Parathyroid adenoma (tissue), 2 donors: ENCODE measurements at regions not wholly inside any gene's neighbourhood (a gene's known extent, or its start where the extent isn't known, plus 50 kb on each side); places are given as distances from the start of the nearest gene placed in this dataset.

ENCODE experiments used
- H2AFZ ChIP-seq: fragments of 300-600 bp; sonication (generic); one replicate; pipeline ENCODE4 v1.7.0; 2017; ENCODE audit warnings: antibody characterized with exemption, mild to moderate bottlenecking
- H3K27ac ChIP-seq: fragments of 300-600 bp; sonication (generic); one replicate; pipeline ENCODE4 v1.7.0; 2017
- H3K27me3 ChIP-seq: fragments of 300-600 bp; sonication (generic); one replicate; pipeline ENCODE4 v1.7.0; 2017; ENCODE audit warnings: low read length; ENCODE audit not compliant: control insufficient read depth, insufficient read depth
- H3K36me3 ChIP-seq: fragments of 300-600 bp; sonication (generic); one replicate; pipeline ENCODE4 v1.7.0; 2017; ENCODE audit warnings: low read length; ENCODE audit not compliant: control insufficient read depth, insufficient read depth
- H3K4me1 ChIP-seq: fragments of 300-600 bp; sonication (generic); one replicate; pipeline ENCODE4 v1.7.0; 2017; ENCODE audit warnings: control low read depth
- H3K4me2 ChIP-seq: fragments of 300-600 bp; sonication (generic); one replicate; pipeline ENCODE4 v1.7.0; 2017; ENCODE audit warnings: low read length
- H3K4me3 ChIP-seq: fragments of 300-600 bp; sonication (generic); one replicate; pipeline ENCODE4 v1.7.0; 2017; ENCODE audit warnings: low read depth, low read length
- H3K79me2 ChIP-seq: fragments of 300-600 bp; sonication (generic); one replicate; pipeline ENCODE4 v1.7.0; 2017; ENCODE audit warnings: control low read depth
- H3K9ac ChIP-seq: fragments of 300-600 bp; sonication (generic); one replicate; pipeline ENCODE4 v1.7.0; 2017; ENCODE audit warnings: mild to moderate bottlenecking
- H3K9me3 ChIP-seq: fragments of 300-600 bp; sonication (generic); one replicate; pipeline ENCODE4 v1.7.0; 2017; ENCODE audit warnings: low read length; ENCODE audit not compliant: control insufficient read depth
- CTCF ChIP-seq: fragments of 300-600 bp; sonication (generic); IDR thresholded peaks from one replicate; pipeline ENCODE4 v1.7.0; 2017; ENCODE audit warnings: antibody characterized with exemption, mild to moderate bottlenecking
- donor health status: primary hyperparathyroidism.

GRCh38 chr4:41835321-41835995, 86.9 kb upstream of the PHOX2B start:
- no peak for TF ChIP-seq CTCF

GRCh38 chr4:41832961-41833360, 84.4 kb upstream of the PHOX2B start:
- no peak overlapping the region for H3K27ac ChIP-seq
- H3K4me2 ChIP-seq: no peak overlapping the region
- no peak overlapping the region for H3K9ac ChIP-seq
- H2AFZ ChIP-seq: no peak overlapping the region
- H3K4me1 ChIP-seq: no peaks in the 10 kb centered on the region
- no peak overlapping the region for H3K4me3 ChIP-seq
- no peak for TF ChIP-seq CTCF
- no peaks in the 10 kb centered on the region for H3K9me3 ChIP-seq
- no peaks in the 10 kb centered on the region for H3K27me3 ChIP-seq
- H3K79me2 ChIP-seq: no peaks in the 10 kb centered on the region
- no peaks in the 10 kb centered on the region for H3K36me3 ChIP-seq

More at GRCh38 chr4:41835321-41835995, 86.9 kb upstream of the PHOX2B start:
- Histone ChIP-seq H3K27me3 (no peaks in the 10 kb centered on the region), H2AFZ (no peak overlapping the region), H3K36me3 (no peaks in the 10 kb centered on the region), H3K27ac (no peak overlapping the region), H3K4me1 (no peaks in the 10 kb centered on the region), H3K9me3 (no peaks in the 10 kb centered on the region), H3K4me2 (no peak overlapping the region), H3K4me3 (no peak overlapping the region), H3K79me2 (no peaks in the 10 kb centered on the region), H3K9ac (no peak overlapping the region)

- no peaks in the 10 kb centered on the region for H3K4me1 ChIP-seq
- no peak overlapping the region for H3K4me3 ChIP-seq
- no peaks in the 10 kb centered on the region for H3K79me2 ChIP-seq
- H3K4me2 ChIP-seq: no peak overlapping the region
- H3K9me3 ChIP-seq: no peaks in the 10 kb centered on the region
- H3K36me3 ChIP-seq: no peaks in the 10 kb centered on the region
- no peak for TF ChIP-seq CTCF
- no peak overlapping the region for H3K9ac ChIP-seq
- no peak overlapping the region for H3K27ac ChIP-seq
- H2AFZ ChIP-seq: no peak overlapping the region
- no peaks in the 10 kb centered on the region for H3K27me3 ChIP-seq
These were observed 73.8 kb upstream of the PHOX2B start for GRCh38 chr4:41822325-41822724.

- no peaks in the 10 kb centered on the region for H3K27me3 ChIP-seq
- H3K4me3 ChIP-seq: no peak overlapping the region
- no peaks in the 10 kb centered on the region for H3K36me3 ChIP-seq
- no peak for TF ChIP-seq CTCF
- no peak overlapping the region for H3K27ac ChIP-seq
- H3K79me2 ChIP-seq: no peaks in the 10 kb centered on the region
- no peaks in the 10 kb centered on the region for H3K9me3 ChIP-seq
- H3K4me2 ChIP-seq: no peak overlapping the region
- H3K9ac ChIP-seq: no peak overlapping the region
- H3K4me1 ChIP-seq: no peaks in the 10 kb centered on the region
- no peak overlapping the region for H2AFZ ChIP-seq
These were observed 71.9 kb upstream of the PHOX2B start for GRCh38 chr4:41820473-41820872.

GRCh38 chr4:41819621-41820020, 71.1 kb upstream of the PHOX2B start:
- no peak for TF ChIP-seq CTCF
- Histone ChIP-seq H3K4me1 (no peaks in the 10 kb centered on the region), H3K79me2 (no peaks in the 10 kb centered on the region), H3K27ac (no peak overlapping the region), H3K9me3 (no peaks in the 10 kb centered on the region), H3K9ac (no peak overlapping the region), H3K27me3 (no peaks in the 10 kb centered on the region), H3K4me3 (no peak overlapping the region), H2AFZ (no peak overlapping the region), H3K36me3 (no peaks in the 10 kb centered on the region), H3K4me2 (no peak overlapping the region)
